Lower leg skin (tissue), 4 donors: ENCODE measurements at regions not wholly inside any gene's neighbourhood (a gene's known extent, or its start where the extent isn't known, plus 50 kb on each side); places are given as distances from the start of the nearest gene placed in this dataset.

ENCODE experiments used
- DNase-seq, 2 donors: peaks; one replicate each; pipeline ENCODE4 v3.0.0-alpha.2; 2019; ENCODE audit warnings: low spot score in 2 of 2
- H3K4me3 ChIP-seq: fragments of 200-600 bp; sonication (generic); 2 replicates; pipeline ENCODE4 v1.5.1; 2017; ENCODE audit warnings: mild to moderate bottlenecking, low read depth; ENCODE audit not compliant: poor library complexity, severe bottlenecking
- CTCF ChIP-seq, 3 donors: fragments of 450-650 bp; IDR thresholded peaks; one replicate each; pipeline ENCODE4 v1.5.1; 2016; ENCODE audit warnings: antibody characterized with exemption in 3 of 3, mild to moderate bottlenecking in 3 of 3, moderate library complexity in 2 of 3
- POLR2A ChIP-seq, 2 donors: fragments of 450-650 bp; IDR thresholded peaks; one replicate each; pipeline ENCODE4 v1.6.1; 2016 to 2017; ENCODE audit warnings: antibody characterized with exemption in 2 of 2, mild to moderate bottlenecking in 1 of 2, moderate library complexity in 1 of 2
- WGBS, 2 donors: methylation state at CpG; one replicate each; pipeline ENCODE4 v1.1.5; 2018; 5-methylcytosine and 5-hydroxymethylcytosine counted together
- intact Hi-C: fragments of 100-400 bp; cut with DNase I; formaldehyde crosslinking; loops from one replicate; pipeline ENCODE4 v1.15.0; 2023; ENCODE audit warnings: low total_unique reads

DNA sequence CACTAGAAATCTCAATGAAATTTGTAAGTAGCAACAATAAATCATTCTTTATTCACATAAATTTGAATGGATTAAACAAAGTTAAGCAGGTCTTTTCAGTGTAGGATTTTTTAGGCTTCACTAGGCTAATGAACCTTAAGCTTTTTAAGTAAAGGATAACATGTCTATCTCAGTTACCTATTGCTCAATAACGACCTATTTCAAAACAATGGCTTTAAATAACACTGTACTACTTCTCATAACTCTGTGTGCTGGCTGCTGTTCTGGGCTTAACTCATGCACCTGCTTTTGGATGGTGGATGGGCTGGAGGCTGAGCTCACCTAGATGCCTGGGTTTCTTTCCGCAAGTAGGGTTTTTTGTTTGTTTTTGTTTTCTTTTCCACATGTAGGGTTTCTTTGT, 495.0 kb upstream of the SLIT2 start:
- TF ChIP-seq CTCF (IDR thresholded peaks at IDR 0.05) (no peak), POLR2A (IDR thresholded peaks at IDR 0.05) (no peak)
- DNase-seq, result no peak
- H3K4me3 ChIP-seq, result no peak overlapping the region
- intact Hi-C loops, result no loop called here
- WGBS, 2 donors, result 74 to 87% methylated on average over 2 of the region's 2 CpGs

GRCh38 chr4:19752599-19752998, 499.1 kb upstream of the SLIT2 start:
- DNase-seq, result no peak
- no peak for TF ChIP-seq POLR2A (IDR thresholded peaks at IDR 0.05)
- no peak for TF ChIP-seq CTCF (IDR thresholded peaks at IDR 0.05)
- no peak overlapping the region for H3K4me3 ChIP-seq
- intact Hi-C loops, result no loop called here
- WGBS, 2 donors, result 88 to 95% methylated on average over 1 of the region's 1 CpG

DNA sequence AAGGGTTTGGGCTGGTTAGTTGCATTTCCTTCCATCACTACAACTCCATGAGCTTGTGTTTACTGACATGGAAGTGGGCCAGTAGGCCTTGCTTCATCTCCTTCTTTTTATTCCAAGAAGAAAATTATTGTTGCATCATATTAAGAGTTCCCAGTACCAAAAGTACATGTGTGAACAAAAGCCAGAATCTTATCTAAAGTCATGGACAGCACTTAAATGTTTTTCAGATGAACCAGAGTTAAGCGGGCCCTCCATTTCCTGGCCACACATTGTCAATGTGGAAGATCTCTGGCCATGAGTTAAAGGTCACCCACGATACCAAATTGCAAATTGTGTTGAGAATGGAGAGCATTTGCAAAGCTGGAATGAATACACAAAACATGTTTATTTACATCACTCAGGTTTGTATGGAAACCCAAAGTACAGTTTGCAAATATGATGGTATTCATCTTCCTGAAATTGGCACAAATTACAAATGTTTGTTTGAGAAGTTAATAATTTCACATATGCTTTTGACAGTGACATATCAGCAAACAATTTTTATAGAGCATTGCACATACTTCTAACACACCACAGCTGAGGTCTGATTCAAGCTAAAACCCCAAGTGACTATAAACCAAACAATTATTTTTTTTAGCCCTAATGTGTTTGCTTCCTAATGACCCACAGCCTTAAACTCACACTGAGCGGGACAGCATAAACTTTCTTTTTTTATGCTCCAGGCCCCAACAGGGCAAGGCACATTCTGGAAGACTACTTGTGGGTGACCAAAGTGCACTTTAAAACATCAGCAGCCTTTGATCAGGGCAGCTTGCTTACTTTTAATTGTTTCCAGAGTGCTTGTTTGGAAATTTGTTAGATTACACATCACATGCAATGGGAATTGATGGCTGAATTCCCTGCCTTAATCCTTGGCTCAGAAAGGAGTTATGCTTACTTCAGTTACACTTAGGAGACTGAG, 502.9 kb upstream of the SLIT2 start:
- WGBS, 2 donors, result 41 to 61% methylated on average over 3 of the region's 3 CpGs
- DNase-seq, result peak in 1 of 2 donors; percentile 57
- intact Hi-C loops, result no loop called here
- H3K4me3 ChIP-seq, result no peak overlapping the region
- TF ChIP-seq CTCF (IDR thresholded peaks at IDR 0.05) (no peak), POLR2A (IDR thresholded peaks at IDR 0.05) (no peak)

- no peak for TF ChIP-seq CTCF (IDR thresholded peaks at IDR 0.05)
- no peak for TF ChIP-seq POLR2A (IDR thresholded peaks at IDR 0.05)
- H3K4me3 ChIP-seq, result no peak overlapping the region
- intact Hi-C loops, result no loop called here
- no peak for DNase-seq
- WGBS, 2 donors, result 59 to 72% methylated on average over 2 of the region's 2 CpGs
Observed at GRCh38 chr4:19746377-19746776, 505.3 kb upstream of the SLIT2 start.

GRCh38 chr4:19743115-19743638, 508.5 kb upstream of the SLIT2 start:
- DNase-seq, result no peak
- 89 to 97% methylated on average over 2 of the region's 2 CpGs for WGBS, 2 donors
- intact Hi-C loops, result no loop called here
- H3K4me3 ChIP-seq, result no peak overlapping the region
- TF ChIP-seq CTCF (IDR thresholded peaks at IDR 0.05) (no peak), POLR2A (IDR thresholded peaks at IDR 0.05) (no peak)
